Left ventricle myocardium inferior (tissue), 1 donor: ENCODE measurements at regions not wholly inside any gene's neighbourhood (a gene's known extent, or its start where the extent isn't known, plus 50 kb on each side); places are given as distances from the start of the nearest gene placed in this dataset.

ENCODE experiments used
- DNase-seq: peaks from one replicate; pipeline ENCODE4 v3.0.0-alpha.2; 2020
- H3K27ac ChIP-seq: fragments of 200-600 bp; replicated peaks from 2 replicates; pipeline ENCODE4 v1.8.0; 2021
- H3K27me3 ChIP-seq: fragments of 200-600 bp; 2 replicates; pipeline ENCODE4 v1.8.0; 2021; ENCODE audit warnings: low read depth
- H3K36me3 ChIP-seq: fragments of 200-600 bp; 2 replicates; pipeline ENCODE4 v1.8.0; 2021
- H3K4me1 ChIP-seq: fragments of 200-600 bp; 2 replicates; pipeline ENCODE4 v1.8.0; 2021
- H3K4me3 ChIP-seq: fragments of 200-600 bp; 2 replicates; pipeline ENCODE4 v1.8.0; 2021; ENCODE audit warnings: mild to moderate bottlenecking, moderate library complexity
- H3K9me3 ChIP-seq: fragments of 200-600 bp; replicated peaks from 2 replicates; pipeline ENCODE4 v1.8.0; 2021
- CTCF ChIP-seq: fragments of 200-600 bp; IDR thresholded peaks from 2 replicates; pipeline ENCODE4 v1.8.0; 2021; ENCODE audit warnings: antibody characterized with exemption, mild to moderate bottlenecking, borderline replicate concordance
- intact Hi-C: fragments of 100-400 bp; cut with micrococcal nuclease; formaldehyde crosslinking; loops from one replicate; pipeline ENCODE4 v1.11.0; 2022
- donor health status: DM: no; HTN: yes; CAD: no; lungs with severe emphysema.

- Histone ChIP-seq H3K9me3 (no peaks in the 10 kb centered on the region), H3K36me3 (no peaks in the 10 kb centered on the region), H3K27me3 (peaks cover 5% of the 10 kb centered on the region), H3K4me3 (no peak overlapping the region), H3K27ac (no peak overlapping the region), H3K4me1 (no peaks in the 10 kb centered on the region)
- DNase-seq: no peak
- intact Hi-C loops: no loop called here
- TF ChIP-seq CTCF: no peak
Measured at GRCh38 chr10:131487822-131488221, 176.3 kb upstream of the TCERG1L start.

GRCh38 chr10:131490991-131491594, 179.6 kb upstream of the TCERG1L start:
- no peak for TF ChIP-seq CTCF
- H3K27me3 ChIP-seq: peaks cover 10% of the 10 kb centered on the region
- H3K36me3 ChIP-seq: no peaks in the 10 kb centered on the region
- H3K4me3 ChIP-seq: no peak overlapping the region
- DNase-seq: no peak
- no peaks in the 10 kb centered on the region for H3K4me1 ChIP-seq
- intact Hi-C loops: no loop called here
- H3K27ac ChIP-seq: no peak overlapping the region
- H3K9me3 ChIP-seq: no peaks in the 10 kb centered on the region

GRCh38 chr10:131492211-131492857, 180.8 kb upstream of the TCERG1L start:
- Histone ChIP-seq H3K27me3 (peaks cover 14% of the 10 kb centered on the region), H3K9me3 (no peaks in the 10 kb centered on the region), H3K27ac (no peak overlapping the region), H3K4me1 (no peaks in the 10 kb centered on the region), H3K4me3 (no peak overlapping the region), H3K36me3 (no peaks in the 10 kb centered on the region)
- no peak for DNase-seq
- intact Hi-C loops: no loop called here
- no peak for TF ChIP-seq CTCF

GRCh38 chr10:131493432-131493831, 181.9 kb upstream of the TCERG1L start:
- no peak for TF ChIP-seq CTCF
- H3K4me1 ChIP-seq: no peaks in the 10 kb centered on the region

GRCh38 chr10:131494451-131494850, 182.9 kb upstream of the TCERG1L start:
- Histone ChIP-seq H3K27ac (no peak overlapping the region), H3K4me1 (no peaks in the 10 kb centered on the region), H3K4me3 (no peak overlapping the region), H3K27me3 (peaks cover 21% of the 10 kb centered on the region), H3K36me3 (no peaks in the 10 kb centered on the region), H3K9me3 (no peaks in the 10 kb centered on the region)
- TF ChIP-seq CTCF: no peak
- intact Hi-C loops: no loop called here
- DNase-seq: no peak

More at GRCh38 chr10:131493432-131493831, 181.9 kb upstream of the TCERG1L start:
- peaks cover 16% of the 10 kb centered on the region for H3K27me3 ChIP-seq
- H3K4me3 ChIP-seq: no peak overlapping the region
- intact Hi-C loops: no loop called here
- no peak for DNase-seq
- H3K36me3 ChIP-seq: no peaks in the 10 kb centered on the region
- H3K27ac ChIP-seq: no peak overlapping the region
- no peaks in the 10 kb centered on the region for H3K9me3 ChIP-seq
